ENCODE measurements at regions not wholly inside any gene's neighbourhood (a gene's known extent, or its start where the extent isn't known, plus 50 kb on each side); places are given as distances from the start of the nearest gene placed in this dataset.
A peak's percentile ranks its signal among the peaks of the same experiment; 100 is the strongest.
"Not testable (repeated sequence)": the region's sequence is repeated elsewhere in the genome, so short reads cannot be mapped to it uniquely, and the experiment has no call there.

DNA sequence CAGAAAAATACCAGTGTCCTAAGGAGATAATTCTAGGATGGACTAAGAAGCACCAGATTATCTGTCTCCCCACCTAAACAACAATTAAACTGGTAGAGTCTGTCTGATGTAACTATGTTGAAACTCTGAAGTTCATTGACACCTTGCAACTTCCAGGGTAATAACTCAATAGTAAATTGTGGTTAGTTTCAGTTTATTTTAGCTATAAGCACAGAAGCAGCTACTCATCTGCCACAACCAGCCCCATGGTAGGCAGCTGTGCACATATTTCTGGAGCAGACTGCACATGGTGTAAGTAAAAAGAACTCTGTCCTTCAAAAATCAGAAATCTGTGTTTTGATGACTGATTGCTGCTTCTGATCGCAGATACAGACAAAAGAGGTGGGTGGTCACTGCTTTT lies 852.1 kb downstream of the CDH11 start:
- peak; percentile 12 to 29 for DNase-seq
- no CpG with 5 or more reads among the region's 1 CpG for WGBS (ENCODE audit: insufficient coverage, low lambda C conversion rate)
- Histone ChIP-seq H3K27ac (ENCODE audit: low read length) (no peak overlapping the region), H3K9me3 (ENCODE audit: control insufficient read depth, low read depth, low read length) (no peaks in the 10 kb centered on the region), H3K27me3 (ENCODE audit: control insufficient read depth, insufficient read depth, low read length) (no peaks in the 10 kb centered on the region), H3K36me3 (ENCODE audit: control insufficient read depth, insufficient read depth, low read length) (no peaks in the 10 kb centered on the region), H3K4me3 (ENCODE audit: low read length) (no peak overlapping the region), H3K4me1 (ENCODE audit: control insufficient read depth, insufficient read depth, low read length) (no peaks in the 10 kb centered on the region)

GRCh38 chr16:64265756-64266155 lies 856.1 kb downstream of the CDH11 start:
- Histone ChIP-seq H3K27me3 (ENCODE audit: control insufficient read depth, insufficient read depth, low read length) (no peaks in the 10 kb centered on the region), H3K9me3 (ENCODE audit: control insufficient read depth, low read depth, low read length) (no peaks in the 10 kb centered on the region), H3K4me3 (ENCODE audit: low read length) (no peak overlapping the region), H3K27ac (ENCODE audit: low read length) (no peak overlapping the region), H3K4me1 (ENCODE audit: control insufficient read depth, insufficient read depth, low read length) (no peaks in the 10 kb centered on the region), H3K36me3 (ENCODE audit: control insufficient read depth, insufficient read depth, low read length) (no peaks in the 10 kb centered on the region)
- no peak for DNase-seq

- not testable (repeated sequence) for H3K27ac ChIP-seq (ENCODE audit: low read length); H3K9me3 ChIP-seq (ENCODE audit: control insufficient read depth, low read depth, low read length); H3K4me3 ChIP-seq (ENCODE audit: low read length); H3K4me1 ChIP-seq (ENCODE audit: control insufficient read depth, insufficient read depth, low read length); H3K36me3 ChIP-seq (ENCODE audit: control insufficient read depth, insufficient read depth, low read length); DNase-seq; H3K27me3 ChIP-seq (ENCODE audit: control insufficient read depth, insufficient read depth, low read length)
- 85% methylated on average over 2 of the region's 23 CpGs for WGBS (ENCODE audit: insufficient coverage, low lambda C conversion rate)
Measured at GRCh38 chr16:64260631-64261401, 861.0 kb downstream of the CDH11 start.

DNA sequence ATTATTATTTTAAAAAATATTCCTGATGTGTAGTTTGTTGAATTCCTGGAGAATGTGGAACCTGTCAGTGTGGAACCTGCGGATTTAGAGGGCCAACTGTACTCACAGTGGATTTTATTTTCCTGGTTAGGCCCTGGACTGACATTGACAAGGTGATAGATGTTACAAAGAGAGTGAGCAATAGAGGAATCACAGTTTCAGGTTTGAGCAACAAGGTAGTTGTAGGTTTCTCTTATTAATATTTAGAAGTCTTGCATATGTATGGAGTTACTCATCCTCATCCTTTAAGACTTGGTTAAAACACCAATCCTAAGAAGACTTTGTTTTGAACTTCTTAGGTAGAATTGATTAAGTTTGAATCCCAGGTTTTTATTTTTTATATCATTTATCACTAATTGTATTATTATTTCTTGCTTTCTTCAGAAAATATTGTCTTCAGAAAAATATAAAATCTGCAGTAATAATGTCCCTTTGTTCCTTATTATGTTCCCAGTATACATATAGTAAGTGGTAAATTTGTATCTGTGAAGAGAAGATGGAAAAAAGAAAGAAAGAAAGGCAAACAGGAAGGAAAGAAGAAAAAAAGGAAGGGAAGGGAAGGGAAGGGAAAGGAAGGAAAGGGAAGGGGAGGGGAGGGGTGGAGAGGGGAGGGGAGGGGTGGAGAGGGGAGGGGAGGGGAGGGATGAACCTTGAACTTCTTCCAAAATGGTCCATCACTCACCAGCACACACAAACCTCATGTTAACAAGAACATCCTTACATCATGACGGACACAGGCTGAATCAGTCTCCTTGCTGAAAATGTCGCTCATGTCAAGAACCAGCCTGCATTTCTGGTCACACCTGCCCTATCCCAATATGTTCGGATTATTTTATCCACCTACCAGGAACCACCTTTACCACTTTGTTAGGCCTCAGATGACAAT lies 867.2 kb downstream of the CDH11 start:
- H3K27ac ChIP-seq (ENCODE audit: low read length) = no peak overlapping the region
- whole genome bisulfite sequencing (ENCODE audit: insufficient coverage, low lambda C conversion rate) = no CpG with 5 or more reads among the region's 4 CpGs
- H3K36me3 ChIP-seq (ENCODE audit: control insufficient read depth, insufficient read depth, low read length) = no peaks in the 10 kb centered on the region
- H3K27me3 ChIP-seq (ENCODE audit: control insufficient read depth, insufficient read depth, low read length) = no peaks in the 10 kb centered on the region
- no peak overlapping the region for H3K4me3 ChIP-seq (ENCODE audit: low read length)
- H3K9me3 ChIP-seq (ENCODE audit: control insufficient read depth, low read depth, low read length) = no peaks in the 10 kb centered on the region
- no peaks in the 10 kb centered on the region for H3K4me1 ChIP-seq (ENCODE audit: control insufficient read depth, insufficient read depth, low read length)
- no peak for DNase-seq

- no peaks in the 10 kb centered on the region for H3K36me3 ChIP-seq (ENCODE audit: control insufficient read depth, insufficient read depth, low read length)
- H3K9me3 ChIP-seq (ENCODE audit: control insufficient read depth, low read depth, low read length) = no peaks in the 10 kb centered on the region
- WGBS (ENCODE audit: insufficient coverage, low lambda C conversion rate) = 94% methylated on average over 2 of the region's 3 CpGs
- no peaks in the 10 kb centered on the region for H3K27me3 ChIP-seq (ENCODE audit: control insufficient read depth, insufficient read depth, low read length)
- no peak for DNase-seq
- no peaks in the 10 kb centered on the region for H3K4me1 ChIP-seq (ENCODE audit: control insufficient read depth, insufficient read depth, low read length)
- H3K4me3 ChIP-seq (ENCODE audit: low read length) = no peak overlapping the region
- no peak overlapping the region for H3K27ac ChIP-seq (ENCODE audit: low read length)
Measured at GRCh38 chr16:64253525-64253924, 868.3 kb downstream of the CDH11 start.

DNA sequence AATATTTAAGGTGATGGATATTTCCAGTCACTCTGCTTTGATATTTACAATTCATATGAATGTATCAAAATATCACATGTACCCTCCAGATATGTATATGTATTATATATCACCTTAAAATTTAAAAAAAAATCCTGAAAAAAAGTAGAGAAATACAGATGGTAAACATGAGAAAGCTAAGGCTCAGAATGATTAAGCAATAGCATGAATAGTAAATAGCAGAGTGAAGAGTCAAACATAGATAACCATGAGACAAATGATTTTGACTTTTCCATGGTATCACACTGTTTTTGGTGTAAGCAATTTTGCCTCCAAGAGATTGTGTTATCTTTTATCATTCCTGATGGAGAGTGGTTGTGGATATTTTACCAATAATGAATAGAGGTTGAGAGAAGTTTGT lies 868.8 kb downstream of the CDH11 start:
- H3K27ac ChIP-seq (ENCODE audit: low read length) = no peak overlapping the region
- H3K9me3 ChIP-seq (ENCODE audit: control insufficient read depth, low read depth, low read length) = no peaks in the 10 kb centered on the region
- H3K27me3 ChIP-seq (ENCODE audit: control insufficient read depth, insufficient read depth, low read length) = no peaks in the 10 kb centered on the region
- H3K4me1 ChIP-seq (ENCODE audit: control insufficient read depth, insufficient read depth, low read length) = no peaks in the 10 kb centered on the region
- no peak for DNase-seq
- no peak overlapping the region for H3K4me3 ChIP-seq (ENCODE audit: low read length)
- H3K36me3 ChIP-seq (ENCODE audit: control insufficient read depth, insufficient read depth, low read length) = no peaks in the 10 kb centered on the region

GRCh38 chr16:64251742-64252141 lies 870.1 kb downstream of the CDH11 start:
- DNase-seq = no peak
- no peak overlapping the region for H3K4me3 ChIP-seq (ENCODE audit: low read length)
- no peaks in the 10 kb centered on the region for H3K36me3 ChIP-seq (ENCODE audit: control insufficient read depth, insufficient read depth, low read length)
- no peak overlapping the region for H3K27ac ChIP-seq (ENCODE audit: low read length)
- no peaks in the 10 kb centered on the region for H3K9me3 ChIP-seq (ENCODE audit: control insufficient read depth, low read depth, low read length)
- H3K4me1 ChIP-seq (ENCODE audit: control insufficient read depth, insufficient read depth, low read length) = no peaks in the 10 kb centered on the region
- H3K27me3 ChIP-seq (ENCODE audit: control insufficient read depth, insufficient read depth, low read length) = no peaks in the 10 kb centered on the region
- WGBS (ENCODE audit: insufficient coverage, low lambda C conversion rate) = no CpG with 5 or more reads among the region's 2 CpGs

GRCh38 chr16:64250866-64251265 lies 871.0 kb downstream of the CDH11 start:
- WGBS (ENCODE audit: insufficient coverage, low lambda C conversion rate) = no CpG with 5 or more reads among the region's 1 CpG
- Histone ChIP-seq H3K27ac (ENCODE audit: low read length) (no peak overlapping the region), H3K27me3 (ENCODE audit: control insufficient read depth, insufficient read depth, low read length) (no peaks in the 10 kb centered on the region), H3K9me3 (ENCODE audit: control insufficient read depth, low read depth, low read length) (no peaks in the 10 kb centered on the region), H3K4me3 (ENCODE audit: low read length) (no peak overlapping the region), H3K36me3 (ENCODE audit: control insufficient read depth, insufficient read depth, low read length) (no peaks in the 10 kb centered on the region), H3K4me1 (ENCODE audit: control insufficient read depth, insufficient read depth, low read length) (no peaks in the 10 kb centered on the region)
- DNase-seq = no peak

- Histone ChIP-seq H3K9me3 (ENCODE audit: control insufficient read depth, low read depth, low read length) (peaks cover 3% of the 10 kb centered on the region), H3K4me1 (ENCODE audit: control insufficient read depth, insufficient read depth, low read length) (no peaks in the 10 kb centered on the region), H3K4me3 (ENCODE audit: low read length) (no peak overlapping the region), H3K36me3 (ENCODE audit: control insufficient read depth, insufficient read depth, low read length) (no peaks in the 10 kb centered on the region), H3K27ac (ENCODE audit: low read length) (no peak overlapping the region), H3K27me3 (ENCODE audit: control insufficient read depth, insufficient read depth, low read length) (no peaks in the 10 kb centered on the region)
- no CpG with 5 or more reads among the region's 6 CpGs for WGBS (ENCODE audit: insufficient coverage, low lambda C conversion rate)
- DNase-seq = no peak
Measured at GRCh38 chr16:64242492-64242891, 879.4 kb downstream of the CDH11 start.

DNA sequence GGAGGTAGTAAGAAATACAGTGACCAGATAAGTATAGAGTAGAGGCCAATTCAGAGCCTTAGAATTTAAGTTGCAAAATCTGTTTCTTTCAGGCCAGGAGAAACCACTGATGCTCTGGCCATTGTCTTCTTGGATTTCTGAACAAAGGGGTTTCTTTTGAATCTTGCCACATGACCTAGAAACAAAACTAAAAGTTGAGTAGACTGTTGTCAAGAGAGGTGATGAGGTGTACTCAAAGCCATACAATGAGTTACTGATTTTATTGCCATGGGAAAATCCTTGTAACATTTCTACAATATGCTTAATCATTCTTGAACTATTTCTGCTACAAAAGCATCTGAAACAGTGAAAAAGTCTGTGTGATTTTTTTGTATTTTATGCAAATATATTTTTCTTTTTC lies 881.3 kb downstream of the CDH11 start:
- no peak for DNase-seq
- Histone ChIP-seq H3K27ac (ENCODE audit: low read length) (no peak overlapping the region), H3K36me3 (ENCODE audit: control insufficient read depth, insufficient read depth, low read length) (no peaks in the 10 kb centered on the region), H3K27me3 (ENCODE audit: control insufficient read depth, insufficient read depth, low read length) (no peaks in the 10 kb centered on the region), H3K9me3 (ENCODE audit: control insufficient read depth, low read depth, low read length) (peaks cover 3% of the 10 kb centered on the region), H3K4me3 (ENCODE audit: low read length) (no peak overlapping the region), H3K4me1 (ENCODE audit: control insufficient read depth, insufficient read depth, low read length) (no peaks in the 10 kb centered on the region)

GRCh38 chr16:64238571-64238970 lies 883.3 kb downstream of the CDH11 start:
- no peaks in the 10 kb centered on the region for H3K9me3 ChIP-seq (ENCODE audit: control insufficient read depth, low read depth, low read length)
- DNase-seq = no peak
- H3K27ac ChIP-seq (ENCODE audit: low read length) = no peak overlapping the region
- no peaks in the 10 kb centered on the region for H3K4me1 ChIP-seq (ENCODE audit: control insufficient read depth, insufficient read depth, low read length)
- no peaks in the 10 kb centered on the region for H3K27me3 ChIP-seq (ENCODE audit: control insufficient read depth, insufficient read depth, low read length)
- H3K36me3 ChIP-seq (ENCODE audit: control insufficient read depth, insufficient read depth, low read length) = no peaks in the 10 kb centered on the region
- no peak overlapping the region for H3K4me3 ChIP-seq (ENCODE audit: low read length)
